Body of pancreas (tissue), 4 donors: ENCODE measurements at regions not wholly inside any gene's neighbourhood (a gene's known extent, or its start where the extent isn't known, plus 50 kb on each side); places are given as distances from the start of the nearest gene placed in this dataset.

Source experiments
- POLR2A ChIP-seq, 3 donors: fragments of 450-650 bp; IDR thresholded peaks; one replicate each; pipeline ENCODE4 v1.6.1; 2016; ENCODE audit warnings: antibody characterized with exemption in 3 of 3, mild to moderate bottlenecking in 2 of 3
- TF ChIP-seq, protein P1 (sequence below), 7 experiments: fragments of 450-650 bp in 4 of 7; fragments of 200-600 bp in 3 of 7; sonication (generic) in 3 of 7; IDR thresholded peaks; one replicate each; pipeline ENCODE4 v1.5.1; 2016 to 2019; ENCODE audit warnings: antibody characterized with exemption in 7 of 7

GRCh38 chr6:137651178-137651577 is 157.0 kb upstream of the OLIG3 start:
- TF ChIP-seq, protein P1, sequence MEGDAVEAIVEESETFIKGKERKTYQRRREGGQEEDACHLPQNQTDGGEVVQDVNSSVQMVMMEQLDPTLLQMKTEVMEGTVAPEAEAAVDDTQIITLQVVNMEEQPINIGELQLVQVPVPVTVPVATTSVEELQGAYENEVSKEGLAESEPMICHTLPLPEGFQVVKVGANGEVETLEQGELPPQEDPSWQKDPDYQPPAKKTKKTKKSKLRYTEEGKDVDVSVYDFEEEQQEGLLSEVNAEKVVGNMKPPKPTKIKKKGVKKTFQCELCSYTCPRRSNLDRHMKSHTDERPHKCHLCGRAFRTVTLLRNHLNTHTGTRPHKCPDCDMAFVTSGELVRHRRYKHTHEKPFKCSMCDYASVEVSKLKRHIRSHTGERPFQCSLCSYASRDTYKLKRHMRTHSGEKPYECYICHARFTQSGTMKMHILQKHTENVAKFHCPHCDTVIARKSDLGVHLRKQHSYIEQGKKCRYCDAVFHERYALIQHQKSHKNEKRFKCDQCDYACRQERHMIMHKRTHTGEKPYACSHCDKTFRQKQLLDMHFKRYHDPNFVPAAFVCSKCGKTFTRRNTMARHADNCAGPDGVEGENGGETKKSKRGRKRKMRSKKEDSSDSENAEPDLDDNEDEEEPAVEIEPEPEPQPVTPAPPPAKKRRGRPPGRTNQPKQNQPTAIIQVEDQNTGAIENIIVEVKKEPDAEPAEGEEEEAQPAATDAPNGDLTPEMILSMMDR (IDR thresholded peaks at IDR 0.05), result no peak
- TF ChIP-seq POLR2A (IDR thresholded peaks at IDR 0.05), result no peak
